HepG2 (cell line): ENCODE measurements at regions not wholly inside any gene's neighbourhood (a gene's known extent, or its start where the extent isn't known, plus 50 kb on each side); places are given as distances from the start of the nearest gene placed in this dataset.

Experiments used
- ATAC-seq: fragments of 200-7000 bp; cut with Tn5 transposase; 3 replicates; pipeline ENCODE4 v1.9.1; 2020; ENCODE audit warnings: mild to moderate bottlenecking, moderate library complexity
- BruUV-seq: library from RNA; stranded (reverse); fragments of 400-500 nt; replicated peaks from 2 replicates; lab custom pipeline; 2021; lab: Mats Ljungman, UMichigan
- CTCF ChIA-PET: fragments of 300-600 bp; formaldehyde crosslinking; extraction: SDS; loops from one replicate; lab custom pipeline; 2021; ENCODE audit warnings: low total read pairs, inconsistent platforms, low intra/inter-chr PET ratio; lab: Yijun Ruan, JAX
- POLR2A ChIA-PET: fragments of 350-600 bp; sonication (Branson Sonifier 250); formaldehyde crosslinking; loops from one replicate; lab custom pipeline; 2020; ENCODE audit warnings: antibody characterized with exemption, inconsistent platforms; lab: Yijun Ruan, JAX
- DNase-seq: peaks from one replicate; pipeline ENCODE4 v3.0.0-alpha.2; 2015; ENCODE audit warnings: low spot score
- FAIRE-seq: peaks from 3 replicates; lab custom pipeline; 2011; peaks lifted over from hg19 to GRCh38; lab: Jason Lieb, UNC
- H2AFZ ChIP-seq: one replicate; pipeline ENCODE4 v1.6.1; 2011; ENCODE audit warnings: low read length, inconsistent platforms
- H3K27ac ChIP-seq: fragments of 300-600 bp; 3 replicates; pipeline ENCODE4 v1.8.0; 2011; ENCODE audit warnings: mixed run types, mild to moderate bottlenecking, mixed read lengths, low read length, inconsistent platforms; ENCODE audit not compliant: insufficient read depth; ENCODE audit errors: extremely low read length
- H3K27me3 ChIP-seq, 2 experiments: fragments of 200-600 bp in 1 of 2; 2 replicates in 1 of 2; 3 replicates in 1 of 2; pipeline versions ENCODE4 v1.6.0 to v1.8.0; 2011; ENCODE audit warnings: low read length in 2 of 2, mild to moderate bottlenecking in 2 of 2, moderate library complexity in 2 of 2, inconsistent platforms in 1 of 2; ENCODE audit not compliant: insufficient read depth in 2 of 2, control insufficient read depth in 1 of 2
- H3K36me3 ChIP-seq, 2 experiments: fragments of 200-600 bp in 1 of 2; replicated peaks in 1 of 2; 2 replicates in 1 of 2; 3 replicates in 1 of 2; pipeline versions ENCODE4 v1.5.1 to v1.8.0; 2011; ENCODE audit warnings: low read length in 2 of 2, inconsistent platforms in 1 of 2; ENCODE audit not compliant: insufficient read depth in 2 of 2, control insufficient read depth in 1 of 2
- H3K4me1 ChIP-seq: 2 replicates; pipeline ENCODE4 v1.5.1; 2012; ENCODE audit warnings: low read length, inconsistent platforms; ENCODE audit not compliant: insufficient read depth
- H3K4me2 ChIP-seq: 2 replicates; pipeline ENCODE4 v1.6.0; 2011; ENCODE audit warnings: low read depth, low read length, inconsistent platforms
- H3K4me3 ChIP-seq, 3 experiments: fragments of 200-600 bp in 1 of 3; sonication (generic), shearing (Covaris generic) in 1 of 3; replicated peaks in 1 of 3; 2 replicates each; pipeline ENCODE4 v1.5.1; 2011 to 2016; ENCODE audit warnings: low read length in 3 of 3, inconsistent platforms in 2 of 3, low read depth in 2 of 3, mild to moderate bottlenecking in 2 of 3, control low read depth in 1 of 3, mixed read lengths in 1 of 3; ENCODE audit not compliant: insufficient read depth in 1 of 3
- H3K79me2 ChIP-seq: one replicate; pipeline ENCODE4 v1.6.1; 2011; ENCODE audit warnings: low read length, inconsistent platforms; ENCODE audit not compliant: insufficient read depth
- H3K9ac ChIP-seq: 2 replicates; pipeline ENCODE4 v1.6.0; 2011; ENCODE audit warnings: mild to moderate bottlenecking, low read depth, low read length, inconsistent platforms; ENCODE audit not compliant: insufficient read depth
- H3K9me3 ChIP-seq: 2 replicates; pipeline ENCODE4 v1.5.1; 2012; ENCODE audit warnings: mild to moderate bottlenecking, low read length
- H4K20me1 ChIP-seq: 2 replicates; pipeline ENCODE4 v1.6.0; 2011; ENCODE audit warnings: inconsistent platforms, mild to moderate bottlenecking, low read length, moderate library complexity; ENCODE audit not compliant: insufficient read depth
- ARHGAP35 ChIP-seq: sonication (generic); formaldehyde crosslinking; IDR thresholded peaks from 2 replicates; pipeline ENCODE4 v1.9.0; 2022; ENCODE audit warnings: mild to moderate bottlenecking, inconsistent platforms, moderate library complexity, missing genetic modification reagents, borderline replicate concordance
- ARNT ChIP-seq: fragments of 450-650 bp; IDR thresholded peaks from 2 replicates; pipeline ENCODE4 v1.6.1; 2017
- ATRX ChIP-seq: sonication (generic); formaldehyde crosslinking; IDR thresholded peaks from 2 replicates; pipeline ENCODE4 v1.4.0; 2020; ENCODE audit warnings: missing genetic modification reagents, borderline replicate concordance
- BRCA1 ChIP-seq: sonication (generic); formaldehyde crosslinking; IDR thresholded peaks from 2 replicates; pipeline ENCODE4 v1.4.0; 2020; ENCODE audit warnings: missing genetic modification reagents
- CERS6 ChIP-seq: sonication (generic); formaldehyde crosslinking; IDR thresholded peaks from 2 replicates; pipeline ENCODE4 v1.5.0; 2020; ENCODE audit warnings: missing genetic modification reagents
- FOXP4 ChIP-seq: sonication (generic); formaldehyde crosslinking; IDR thresholded peaks from 2 replicates; pipeline ENCODE4 v1.4.0; 2020; ENCODE audit warnings: missing genetic modification reagents
- LBX2 ChIP-seq: sonication (generic); formaldehyde crosslinking; IDR thresholded peaks from 2 replicates; pipeline ENCODE4 v1.5.0; 2020; ENCODE audit warnings: missing genetic modification reagents, mild to moderate bottlenecking, borderline replicate concordance
- PHF20 ChIP-seq: sonication (generic); formaldehyde crosslinking; IDR thresholded peaks from 2 replicates; pipeline ENCODE4 v1.5.0; 2020; ENCODE audit warnings: mild to moderate bottlenecking, missing genetic modification reagents
- RBM22 ChIP-seq: fragments of 200-400 bp; formaldehyde crosslinking; optimal IDR thresholded peaks from 2 replicates; pipeline ENCODE3; 2017; ENCODE audit warnings: mild to moderate bottlenecking, low read length, moderate library complexity
- WIZ ChIP-seq: sonication (generic); formaldehyde crosslinking; IDR thresholded peaks from 2 replicates; pipeline ENCODE4 v1.5.1; 2020; ENCODE audit warnings: mild to moderate bottlenecking, missing genetic modification reagents
- WGBS: methylation state at CpG from one replicate; pipeline ENCODE4 v1.1.6; 2017; ENCODE audit warnings: low lambda C conversion rate; 5-methylcytosine and 5-hydroxymethylcytosine counted together
- in situ Hi-C: cut with HindIII; loops from 2 replicates; pipeline ENCODE4 v1.10.0; 2017; ENCODE audit warnings: low pct_unique_long_range_greater_than_20kb; ENCODE audit not compliant: extremely low pct_ligation_motif_present
- intact Hi-C: fragments of 100-400 bp; cut with micrococcal nuclease; formaldehyde crosslinking; loops from one replicate; pipeline ENCODE4 v1.10.0; 2022; ENCODE audit not compliant: unreplicated experiment

GRCh38 chr13:37986811-37987210 lies 117.2 kb upstream of the TRPC4 start:
- no peaks in the 10 kb centered on the region for H3K4me1 ChIP-seq
- H3K9me3 ChIP-seq: no peaks in the 10 kb centered on the region
- H3K79me2 ChIP-seq: no peaks in the 10 kb centered on the region
- H3K9ac ChIP-seq: no peak overlapping the region
- H3K27me3 ChIP-seq: no peaks in the 10 kb centered on the region
- H3K4me2 ChIP-seq: no peak overlapping the region
- ATAC-seq: no peak
- no peak for FAIRE-seq
- ChIA-PET POLR2A (no interaction called here), CTCF (no interaction called here)
- intact Hi-C loops: no loop called here
- no peak overlapping the region for H3K27ac ChIP-seq
- DNase-seq: no peak
- WGBS: 0% methylated on average over 1 of the region's 1 CpG
- BruUV-seq: no TSS peak
- H2AFZ ChIP-seq: no peak overlapping the region
- H3K36me3 ChIP-seq: no peaks in the 10 kb centered on the region
- in situ Hi-C loops: no loop called here
- no peaks in the 10 kb centered on the region for H4K20me1 ChIP-seq
- TF ChIP-seq RBM22 (no peak), WIZ (CRISPR knock-in tag) (no peak), ATRX (no peak), FOXP4 (no peak), ARHGAP35 (CRISPR knock-in tag) (no peak), PHF20 (CRISPR knock-in tag) (no peak), BRCA1 (CRISPR knock-in tag) (no peak), ARNT (no peak), CERS6 (CRISPR knock-in tag) (no peak), LBX2 (CRISPR knock-in tag) (no peak)
- H3K4me3 ChIP-seq: no peak overlapping the region
